Fibroblast of mammary gland (primary cell): ENCODE measurements at regions not wholly inside any gene's neighbourhood (a gene's known extent, or its start where the extent isn't known, plus 50 kb on each side); places are given as distances from the start of the nearest gene placed in this dataset.

Experiments used
- DNase-seq: peaks from one replicate; pipeline ENCODE4 v3.0.0-alpha.2; 2010; ENCODE audit warnings: low read depth
- H3K4me3 ChIP-seq: 2 replicates; pipeline ENCODE4 v1.5.1; 2011; ENCODE audit warnings: low read depth, mild to moderate bottlenecking, low read length, moderate library complexity; ENCODE audit not compliant: control insufficient read depth
- TF ChIP-seq, protein P1 (sequence below): conservative IDR thresholded peaks from 2 replicates; pipeline ENCODE4 v1.5.1; 2011; ENCODE audit warnings: low read depth, low read length, inconsistent platforms; ENCODE audit not compliant: control insufficient read depth, insufficient read depth

DNA sequence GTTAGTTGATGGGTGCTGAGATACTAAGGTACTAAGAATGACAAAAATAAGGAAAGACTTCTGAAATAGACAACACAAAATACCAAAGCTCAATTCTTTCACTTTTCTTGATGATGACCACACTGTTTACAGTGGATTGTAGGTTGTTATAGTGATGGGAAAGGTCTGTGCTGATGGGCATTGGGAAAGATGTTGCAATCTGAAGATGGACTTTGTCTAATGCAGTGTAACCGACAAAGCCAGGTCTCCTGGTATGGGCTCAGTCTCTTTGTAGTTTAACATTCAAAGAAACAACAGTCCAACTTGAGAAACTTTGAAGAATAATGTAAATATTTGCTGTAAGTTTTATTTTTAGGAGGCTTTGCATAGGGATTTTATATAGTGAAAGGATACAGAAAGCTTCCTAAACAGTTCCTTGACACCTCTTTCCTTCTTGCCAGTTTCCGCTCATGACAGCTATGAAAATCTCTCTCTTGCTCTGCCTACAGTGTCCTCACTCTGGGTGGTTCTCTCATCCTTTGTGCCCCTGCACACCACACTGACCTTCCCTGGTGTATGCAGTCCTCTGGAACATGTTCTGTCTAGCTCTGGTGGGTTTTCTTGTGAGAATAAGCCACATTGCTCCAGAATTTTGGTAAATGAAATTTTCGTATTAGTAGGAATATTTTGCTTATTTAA lies 172.2 kb downstream of the KCNRG start:
- TF ChIP-seq, protein P1, sequence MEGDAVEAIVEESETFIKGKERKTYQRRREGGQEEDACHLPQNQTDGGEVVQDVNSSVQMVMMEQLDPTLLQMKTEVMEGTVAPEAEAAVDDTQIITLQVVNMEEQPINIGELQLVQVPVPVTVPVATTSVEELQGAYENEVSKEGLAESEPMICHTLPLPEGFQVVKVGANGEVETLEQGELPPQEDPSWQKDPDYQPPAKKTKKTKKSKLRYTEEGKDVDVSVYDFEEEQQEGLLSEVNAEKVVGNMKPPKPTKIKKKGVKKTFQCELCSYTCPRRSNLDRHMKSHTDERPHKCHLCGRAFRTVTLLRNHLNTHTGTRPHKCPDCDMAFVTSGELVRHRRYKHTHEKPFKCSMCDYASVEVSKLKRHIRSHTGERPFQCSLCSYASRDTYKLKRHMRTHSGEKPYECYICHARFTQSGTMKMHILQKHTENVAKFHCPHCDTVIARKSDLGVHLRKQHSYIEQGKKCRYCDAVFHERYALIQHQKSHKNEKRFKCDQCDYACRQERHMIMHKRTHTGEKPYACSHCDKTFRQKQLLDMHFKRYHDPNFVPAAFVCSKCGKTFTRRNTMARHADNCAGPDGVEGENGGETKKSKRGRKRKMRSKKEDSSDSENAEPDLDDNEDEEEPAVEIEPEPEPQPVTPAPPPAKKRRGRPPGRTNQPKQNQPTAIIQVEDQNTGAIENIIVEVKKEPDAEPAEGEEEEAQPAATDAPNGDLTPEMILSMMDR: no peak
- H3K4me3 ChIP-seq: no peak overlapping the region
- DNase-seq: no peak

DNA sequence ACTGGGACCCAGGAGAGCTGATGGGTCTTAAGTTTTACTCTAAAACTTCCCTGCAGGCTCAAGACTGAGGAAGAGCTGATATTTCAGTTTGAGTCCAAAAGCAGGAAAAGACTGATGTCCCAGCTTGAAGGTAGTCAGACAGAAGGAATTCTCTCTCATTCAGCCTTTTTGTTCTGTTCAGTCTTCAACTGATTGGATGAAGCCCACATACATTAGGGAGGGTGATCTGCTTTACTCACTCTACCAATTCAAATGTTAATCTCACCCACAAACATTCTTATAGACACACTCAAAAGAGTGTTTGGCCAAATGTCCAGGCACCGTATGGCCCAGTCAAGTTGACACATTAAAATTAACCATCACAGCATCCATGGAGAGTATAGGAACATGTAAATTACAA lies 173.5 kb downstream of the KCNRG start:
- TF ChIP-seq, protein P1: no peak
- H3K4me3 ChIP-seq: no peak overlapping the region
- no peak for DNase-seq

GRCh38 chr13:50189450-50189849 lies 174.2 kb downstream of the KCNRG start:
- TF ChIP-seq, protein P1: peak; percentile 14
- H3K4me3 ChIP-seq: no peak overlapping the region
- no peak for DNase-seq

GRCh38 chr13:50191004-50191403 lies 175.8 kb downstream of the KCNRG start:
- TF ChIP-seq, protein P1: no peak
- DNase-seq: no peak
- no peak overlapping the region for H3K4me3 ChIP-seq

GRCh38 chr13:50192272-50192813 lies 177.1 kb downstream of the KCNRG start:
- H3K4me3 ChIP-seq: no peak overlapping the region
- TF ChIP-seq, protein P1: no peak
- no peak for DNase-seq

DNA sequence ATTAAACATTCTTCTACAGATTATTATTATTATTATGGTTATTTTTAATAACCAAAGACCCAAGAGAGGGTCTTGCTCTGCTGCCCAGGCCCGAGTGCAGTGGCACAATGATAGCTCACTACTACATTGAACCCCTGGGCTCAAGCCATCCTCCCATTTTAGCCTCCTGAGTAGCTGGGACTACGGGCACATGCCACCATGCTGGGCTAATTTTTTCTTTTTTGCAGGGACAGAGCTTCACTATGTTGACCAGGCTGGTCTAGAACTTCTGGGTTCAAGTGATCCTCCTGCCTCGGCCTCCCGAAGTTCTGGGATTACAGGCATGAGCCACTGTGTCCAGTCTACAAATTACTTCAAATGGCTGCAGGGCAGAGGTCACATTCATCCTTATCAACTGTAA lies 179.8 kb downstream of the KCNRG start:
- TF ChIP-seq, protein P1: no peak
- no peak overlapping the region for H3K4me3 ChIP-seq
- no peak for DNase-seq
